DND-41 (cell line): ENCODE measurements at regions not wholly inside any gene's neighbourhood (a gene's known extent, or its start where the extent isn't known, plus 50 kb on each side); places are given as distances from the start of the nearest gene placed in this dataset.

Source experiments
- ATAC-seq: fragments of 200-7000 bp; cut with Tn5 transposase; 3 replicates; pipeline ENCODE4 v1.9.1; 2021; ENCODE audit warnings: low read depth; ENCODE audit not compliant: insufficient read depth
- DNase-seq: peaks from one replicate; pipeline ENCODE4 v3.0.0-alpha.2; 2020
- H2AFZ ChIP-seq: 2 replicates; pipeline ENCODE4 v1.6.0; 2012; ENCODE audit warnings: low read depth, low read length
- H3K27ac ChIP-seq: 2 replicates; pipeline ENCODE4 v1.5.1; 2012; ENCODE audit warnings: low read length, inconsistent platforms
- H3K27me3 ChIP-seq: fragments of 200-600 bp; sonication (generic); 2 replicates; pipeline ENCODE4 v1.6.0; 2012; ENCODE audit warnings: low read length, mild to moderate bottlenecking, inconsistent platforms; ENCODE audit not compliant: insufficient read depth, poor library complexity
- H3K36me3 ChIP-seq: 2 replicates; pipeline ENCODE4 v1.5.1; 2012; ENCODE audit warnings: low read length, inconsistent platforms; ENCODE audit not compliant: insufficient read depth
- H3K4me1 ChIP-seq: 2 replicates; pipeline ENCODE4 v1.5.1; 2012; ENCODE audit warnings: mild to moderate bottlenecking, low read length; ENCODE audit not compliant: insufficient read depth
- H3K4me2 ChIP-seq: 2 replicates; pipeline ENCODE4 v1.6.0; 2012; ENCODE audit warnings: mild to moderate bottlenecking, moderate library complexity, low read length, inconsistent platforms; ENCODE audit not compliant: insufficient read depth
- H3K4me3 ChIP-seq, 2 experiments: fragments of 200-600 bp in 1 of 2; shearing (Covaris generic) in 1 of 2; 2 replicates each; pipeline ENCODE4 v1.5.1; 2012 to 2016; ENCODE audit warnings: inconsistent platforms in 2 of 2, low read length in 2 of 2, mild to moderate bottlenecking in 2 of 2, low read depth in 1 of 2, moderate library complexity in 1 of 2
- H3K79me2 ChIP-seq: 2 replicates; pipeline ENCODE4 v1.6.0; 2012; ENCODE audit warnings: low read length, inconsistent platforms; ENCODE audit not compliant: insufficient read depth
- H3K9ac ChIP-seq: 2 replicates; pipeline ENCODE4 v1.6.0; 2012; ENCODE audit warnings: low read depth, mild to moderate bottlenecking, inconsistent platforms, low read length, moderate library complexity
- H3K9me3 ChIP-seq: 2 replicates; pipeline ENCODE4 v1.5.1; 2012; ENCODE audit warnings: low read length, moderate library complexity, mild to moderate bottlenecking, inconsistent platforms; ENCODE audit not compliant: insufficient read depth, severe bottlenecking
- H4K20me1 ChIP-seq: 2 replicates; pipeline ENCODE4 v1.6.0; 2012; ENCODE audit warnings: low read length; ENCODE audit not compliant: insufficient read depth
- EZH2 ChIP-seq: IDR thresholded peaks from 3 replicates; pipeline ENCODE4 v1.6.1; 2012; ENCODE audit warnings: borderline replicate concordance, low read depth, mild to moderate bottlenecking, moderate library complexity, low read length, inconsistent platforms; ENCODE audit not compliant: severe bottlenecking
- TF ChIP-seq, protein P1 (sequence below): IDR thresholded peaks from 2 replicates; pipeline ENCODE4 v1.5.1; 2012; ENCODE audit warnings: borderline replicate concordance, low read length, moderate library complexity, mild to moderate bottlenecking; ENCODE audit not compliant: poor library complexity, severe bottlenecking; ENCODE audit errors: extremely low read depth

DNA sequence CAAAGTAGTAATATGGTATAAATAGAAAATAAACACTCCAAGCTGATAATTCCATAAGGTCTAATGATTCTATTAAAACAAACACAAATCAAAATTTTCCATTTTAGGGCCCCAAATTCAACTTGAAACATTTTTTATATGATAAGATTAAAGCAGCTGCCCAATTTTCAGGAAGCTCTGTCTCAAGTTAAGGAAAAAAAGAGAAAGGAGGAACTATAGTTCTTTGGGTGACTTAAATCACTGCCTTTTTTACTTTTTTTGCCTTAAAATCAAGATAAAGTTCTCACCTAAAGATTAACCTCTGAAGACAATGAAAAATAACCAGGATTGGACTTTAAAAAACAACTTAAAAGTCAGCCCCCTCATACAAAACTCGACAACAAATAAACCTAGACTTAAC lies 76.0 kb upstream of the IFNE start:
- Histone ChIP-seq H4K20me1 (no peaks in the 10 kb centered on the region), H3K36me3 (no peaks in the 10 kb centered on the region), H3K4me1 (no peaks in the 10 kb centered on the region), H3K4me3 (no peak overlapping the region), H3K79me2 (no peaks in the 10 kb centered on the region), H2AFZ (no peak overlapping the region), H3K9ac (no peak overlapping the region), H3K27ac (no peak overlapping the region), H3K9me3 (no peaks in the 10 kb centered on the region), H3K4me2 (no peak overlapping the region), H3K27me3 (peaks cover 4% of the 10 kb centered on the region)
- no peak for ATAC-seq
- TF ChIP-seq, protein P1, sequence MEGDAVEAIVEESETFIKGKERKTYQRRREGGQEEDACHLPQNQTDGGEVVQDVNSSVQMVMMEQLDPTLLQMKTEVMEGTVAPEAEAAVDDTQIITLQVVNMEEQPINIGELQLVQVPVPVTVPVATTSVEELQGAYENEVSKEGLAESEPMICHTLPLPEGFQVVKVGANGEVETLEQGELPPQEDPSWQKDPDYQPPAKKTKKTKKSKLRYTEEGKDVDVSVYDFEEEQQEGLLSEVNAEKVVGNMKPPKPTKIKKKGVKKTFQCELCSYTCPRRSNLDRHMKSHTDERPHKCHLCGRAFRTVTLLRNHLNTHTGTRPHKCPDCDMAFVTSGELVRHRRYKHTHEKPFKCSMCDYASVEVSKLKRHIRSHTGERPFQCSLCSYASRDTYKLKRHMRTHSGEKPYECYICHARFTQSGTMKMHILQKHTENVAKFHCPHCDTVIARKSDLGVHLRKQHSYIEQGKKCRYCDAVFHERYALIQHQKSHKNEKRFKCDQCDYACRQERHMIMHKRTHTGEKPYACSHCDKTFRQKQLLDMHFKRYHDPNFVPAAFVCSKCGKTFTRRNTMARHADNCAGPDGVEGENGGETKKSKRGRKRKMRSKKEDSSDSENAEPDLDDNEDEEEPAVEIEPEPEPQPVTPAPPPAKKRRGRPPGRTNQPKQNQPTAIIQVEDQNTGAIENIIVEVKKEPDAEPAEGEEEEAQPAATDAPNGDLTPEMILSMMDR: no peak
- TF ChIP-seq EZH2: no peak
- no peak for DNase-seq

DNA sequence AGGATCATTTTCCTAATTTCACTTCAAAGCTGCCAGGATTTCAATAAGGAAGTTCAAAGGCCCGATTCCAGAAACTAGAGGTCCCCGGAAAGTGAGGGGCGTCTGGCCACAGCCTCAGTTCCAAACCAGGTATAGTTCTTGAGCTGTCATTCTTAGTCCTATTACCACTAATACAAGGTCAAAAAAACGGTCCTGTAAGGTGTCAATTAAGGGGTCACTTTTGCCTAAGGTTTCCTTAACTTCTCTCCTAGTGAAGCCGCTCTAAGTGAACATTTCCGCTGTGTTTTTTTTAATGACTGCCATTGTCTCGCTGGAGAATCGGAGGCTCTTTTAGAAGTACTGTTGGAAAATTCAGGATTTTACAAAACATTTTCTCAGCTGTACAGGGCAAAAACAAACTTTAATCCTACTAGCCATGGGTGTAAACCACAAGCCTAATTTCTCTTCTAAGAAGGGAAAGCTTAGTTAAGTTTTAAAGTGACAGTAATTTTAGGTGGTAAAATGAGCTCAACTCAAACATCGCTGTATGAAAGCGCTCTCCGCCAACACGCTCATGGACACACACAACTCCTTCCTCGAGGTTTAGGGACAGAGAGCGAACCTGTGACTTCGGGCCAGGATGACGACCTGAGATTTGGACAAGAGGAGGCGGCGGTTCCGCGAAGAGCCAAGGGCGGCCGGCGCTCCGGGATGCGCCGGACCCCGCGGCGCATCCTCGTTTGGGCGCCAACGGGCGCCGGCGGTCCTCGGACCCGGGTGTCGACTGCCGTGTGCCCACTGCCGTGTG lies 76.7 kb upstream of the IFNE start:
- H3K36me3 ChIP-seq: no peaks in the 10 kb centered on the region
- H3K27me3 ChIP-seq: peaks cover 4% of the 10 kb centered on the region
- ATAC-seq (no peak), DNase-seq (no peak)
- H3K9ac ChIP-seq: no peak overlapping the region
- no peaks in the 10 kb centered on the region for H3K4me1 ChIP-seq
- no peaks in the 10 kb centered on the region for H3K9me3 ChIP-seq
- no peaks in the 10 kb centered on the region for H4K20me1 ChIP-seq
- no peak overlapping the region for H3K4me2 ChIP-seq
- TF ChIP-seq EZH2: no peak
- TF ChIP-seq, protein P1: no peak
- H3K79me2 ChIP-seq: no peaks in the 10 kb centered on the region
- H3K4me3 ChIP-seq: no peak overlapping the region
- H2AFZ ChIP-seq: no peak overlapping the region
- H3K27ac ChIP-seq: no peak overlapping the region

DNA sequence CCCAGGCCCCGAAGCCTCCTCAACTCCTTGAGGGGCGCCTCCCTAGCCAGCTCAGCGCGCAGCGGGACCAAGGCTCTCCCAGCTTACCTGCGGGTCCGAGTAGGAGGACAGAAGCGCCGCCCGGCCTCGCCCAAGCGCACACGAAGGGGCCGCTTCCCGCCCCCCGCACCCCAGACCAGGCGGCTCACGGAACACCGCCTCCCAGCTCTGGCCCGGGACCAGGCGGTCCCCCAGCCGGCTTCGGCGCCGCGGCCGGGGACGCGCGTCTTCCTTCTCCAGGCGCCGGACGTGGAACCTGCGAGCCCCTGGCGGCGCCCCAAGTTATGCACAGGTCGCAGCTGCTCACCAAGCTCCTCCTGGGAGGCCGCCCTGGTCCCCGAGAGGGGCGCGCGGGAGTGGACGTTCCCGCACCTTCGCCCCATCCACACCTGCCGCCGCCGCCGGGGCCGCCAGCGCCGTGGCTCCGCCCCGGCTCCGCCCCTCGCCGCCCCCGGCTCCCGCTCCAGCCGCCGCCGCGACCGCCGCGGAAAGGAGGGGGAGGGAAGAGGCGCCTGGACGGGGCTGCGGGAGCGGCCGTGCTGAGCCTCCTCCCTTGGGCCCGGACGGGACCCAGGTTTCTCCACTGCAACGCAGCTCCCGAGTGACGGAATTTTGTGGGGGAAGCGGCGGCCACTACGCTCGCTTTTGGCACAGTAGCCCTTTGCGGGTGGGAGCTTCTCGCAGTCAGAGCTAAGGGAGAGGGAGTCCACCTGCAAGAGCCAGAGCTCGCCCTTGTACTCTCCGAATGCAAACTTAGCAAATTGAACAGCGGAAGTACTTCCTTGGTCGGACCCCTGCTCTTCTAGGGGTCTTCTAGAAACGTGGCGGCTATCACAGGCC lies 77.5 kb upstream of the IFNE start:
- Histone ChIP-seq H3K27me3 (peaks cover 4% of the 10 kb centered on the region), H3K79me2 (no peaks in the 10 kb centered on the region), H3K9ac (no peak overlapping the region), H3K4me3 (no peak overlapping the region), H3K36me3 (no peaks in the 10 kb centered on the region), H3K27ac (no peak overlapping the region), H2AFZ (no peak overlapping the region), H3K4me2 (no peak overlapping the region), H3K9me3 (no peaks in the 10 kb centered on the region), H3K4me1 (no peaks in the 10 kb centered on the region), H4K20me1 (no peaks in the 10 kb centered on the region)
- TF ChIP-seq, protein P1: no peak
- no peak for TF ChIP-seq EZH2
- ATAC-seq: no peak
- no peak for DNase-seq
